ENCODE measurements at regions not wholly inside any gene's neighbourhood (a gene's known extent, or its start where the extent isn't known, plus 50 kb on each side); places are given as distances from the start of the nearest gene placed in this dataset.

DNA sequence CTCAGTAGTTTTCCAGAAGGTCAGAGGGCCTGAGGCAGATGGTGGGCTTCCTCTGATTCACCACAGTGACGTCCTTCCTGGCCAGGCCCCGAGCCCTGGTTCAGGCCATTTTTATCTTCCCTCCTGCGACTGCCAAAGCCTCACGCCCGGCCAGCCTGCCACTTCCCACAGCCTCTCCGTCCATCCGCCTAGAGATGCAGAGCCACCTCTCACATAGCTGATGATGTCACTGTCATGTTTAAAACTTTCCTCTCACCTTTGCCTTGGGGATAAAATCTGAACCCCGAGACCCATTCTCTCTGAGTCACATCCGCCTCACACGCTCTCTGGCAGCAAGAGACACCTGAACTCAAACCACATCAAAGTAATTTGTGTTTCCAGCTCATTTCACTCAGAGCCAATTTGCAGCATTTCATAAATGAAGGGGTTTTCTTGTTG is 175.3 kb downstream of the QDPR start:
- DNase-seq (ENCODE audit: low spot score) = peak; percentile 97

DNA sequence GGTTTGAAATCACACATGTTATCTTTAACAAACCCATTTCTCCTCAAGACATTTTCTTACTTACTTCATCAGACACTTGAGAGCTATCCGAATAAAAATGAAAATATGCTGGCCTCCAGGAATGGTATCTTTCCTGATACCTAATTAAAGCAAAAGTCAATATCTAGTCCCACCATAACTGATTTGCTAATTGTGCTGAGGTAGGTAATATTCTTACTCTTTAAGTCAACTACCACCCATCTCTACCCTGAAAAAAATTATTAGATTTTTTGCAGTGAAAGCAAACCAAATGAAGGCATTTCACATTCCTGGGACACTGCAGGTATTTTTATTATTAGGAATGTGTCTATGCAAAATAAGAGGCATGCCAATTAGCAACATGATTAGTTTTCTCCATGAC is 175.8 kb downstream of the QDPR start:
- DNase-seq (ENCODE audit: low spot score) = no peak

DNA sequence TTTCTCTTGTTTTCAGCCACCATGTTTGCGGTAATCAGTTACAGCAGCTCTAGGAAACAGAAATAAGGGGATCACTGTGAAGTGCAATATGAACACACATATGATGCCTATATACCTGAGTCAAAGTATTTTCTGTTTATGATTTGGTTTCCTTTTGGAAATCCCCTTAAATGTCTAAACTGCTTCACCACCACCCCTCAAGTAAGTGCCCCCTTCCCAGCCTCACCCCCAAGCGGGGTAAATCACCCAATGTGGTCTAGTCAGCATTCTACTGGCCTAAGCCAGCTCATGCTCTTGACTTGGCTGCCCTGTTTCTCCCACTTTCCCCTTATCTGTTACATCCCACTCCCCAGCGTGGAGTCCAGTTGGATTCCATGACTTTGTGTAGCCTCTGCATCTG is 176.5 kb downstream of the QDPR start:
- DNase-seq (ENCODE audit: low spot score) = no peak

DNA sequence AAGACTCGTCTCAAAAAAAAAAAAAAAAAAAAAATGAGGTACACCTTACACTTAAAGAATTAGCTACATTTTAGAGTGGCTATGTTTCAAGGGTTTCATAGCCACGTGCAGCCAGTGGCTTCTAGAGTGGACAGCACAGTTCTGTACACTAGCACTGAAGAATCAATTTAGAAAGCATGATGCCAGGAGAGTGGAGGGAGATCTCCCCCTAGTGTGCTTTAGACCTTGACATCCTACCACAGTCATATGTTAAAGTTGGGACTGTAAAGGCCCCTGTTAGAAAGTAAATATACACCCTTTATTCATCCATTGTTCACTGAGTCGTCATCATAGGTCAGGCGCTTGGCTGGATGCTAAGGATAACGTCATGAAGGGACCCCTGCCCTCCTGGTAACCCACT is 179.4 kb downstream of the QDPR start:
- DNase-seq (ENCODE audit: low spot score) = no peak

- DNase-seq (ENCODE audit: low spot score) = no peak
Measured at GRCh38 chr4:17329046-17329445, 182.8 kb downstream of the QDPR start.

GRCh38 chr4:17328141-17328815 is 183.6 kb downstream of the QDPR start:
- no peak for DNase-seq (ENCODE audit: low spot score)

DNA sequence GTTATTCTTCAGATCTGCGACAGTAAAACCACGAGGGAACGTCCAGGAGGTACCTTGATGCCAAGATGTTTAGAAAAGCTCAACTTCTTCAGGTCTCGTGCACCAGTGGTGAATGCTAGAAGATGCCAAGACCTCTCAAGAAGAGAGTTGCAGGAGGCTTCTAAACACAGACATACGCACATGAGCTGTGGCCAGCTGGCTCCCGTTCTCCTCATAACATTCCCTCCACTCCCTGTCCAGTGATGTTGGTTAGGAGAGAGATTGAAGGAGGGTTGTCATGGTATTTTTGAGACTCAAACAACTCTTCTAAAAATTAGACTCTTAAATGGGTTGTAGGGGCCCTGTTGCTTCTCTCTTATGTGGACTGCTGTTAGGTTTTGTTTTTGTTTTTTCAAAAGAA is 184.3 kb downstream of the QDPR start:
- DNase-seq (ENCODE audit: low spot score) = no peak

DNA sequence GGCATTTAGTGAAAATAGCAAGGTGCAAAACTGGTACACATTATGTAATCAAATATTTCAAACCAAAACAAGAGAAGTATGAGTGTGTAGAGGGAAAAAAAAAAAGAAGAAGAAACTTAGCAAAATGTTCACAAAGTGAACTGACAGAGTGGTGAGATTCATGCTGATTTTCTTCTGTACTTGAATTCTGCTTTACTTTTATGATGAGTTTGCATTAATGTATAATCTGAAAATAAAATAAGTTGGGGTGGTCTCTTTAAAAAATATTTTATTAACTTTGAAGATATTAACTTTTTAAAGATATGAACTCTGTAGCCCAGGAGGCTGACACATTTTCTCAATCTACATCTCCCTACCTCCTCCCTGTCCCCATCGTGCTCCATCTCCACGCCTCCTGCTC is 185.1 kb downstream of the QDPR start:
- DNase-seq (ENCODE audit: low spot score) = no peak

DNA sequence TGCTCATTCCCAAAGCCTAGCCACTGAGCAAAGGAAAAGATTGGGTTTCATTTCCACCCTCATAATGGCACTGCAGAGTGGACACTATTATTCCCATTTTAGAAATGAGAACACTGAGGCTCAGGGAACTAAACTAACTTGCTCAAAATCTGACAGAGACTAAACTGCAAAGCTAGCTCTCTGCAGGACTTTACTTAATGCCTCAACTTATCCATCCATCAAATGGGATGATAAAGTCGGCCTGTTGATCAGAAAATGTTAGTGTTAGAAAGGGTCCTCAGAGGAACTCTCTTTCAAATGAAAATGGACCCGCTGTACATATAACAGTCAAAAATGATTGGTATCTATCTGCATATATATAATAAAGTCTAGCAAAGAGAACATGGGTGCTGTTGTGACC is 186.8 kb downstream of the QDPR start:
- DNase-seq (ENCODE audit: low spot score) = no peak

DNA sequence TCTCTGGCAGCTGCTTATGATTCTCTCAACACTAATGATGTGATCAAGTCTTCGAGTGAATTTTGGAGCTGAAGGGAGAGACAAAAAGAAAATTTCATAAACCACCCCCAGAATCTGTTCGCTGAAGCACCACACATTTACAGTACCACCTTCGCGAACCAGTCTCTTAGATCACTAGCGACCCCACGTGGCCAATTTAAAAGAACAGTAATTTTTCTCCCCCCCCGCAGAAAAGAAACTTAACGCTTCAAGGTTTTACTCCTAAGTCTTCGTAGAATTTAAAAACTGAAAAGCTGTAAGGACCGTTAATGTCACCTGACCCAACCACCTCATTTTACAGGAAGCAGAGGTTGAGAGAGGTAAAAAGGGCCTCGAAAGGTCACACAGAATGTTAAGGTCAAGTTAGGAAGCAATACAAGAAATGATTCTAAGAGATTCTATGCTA is 187.5 kb downstream of the QDPR start:
- peak; percentile 26 for DNase-seq (ENCODE audit: low spot score)

GRCh38 chr4:17323554-17324385 is 188.1 kb downstream of the QDPR start:
- DNase-seq (ENCODE audit: low spot score) = no peak

- DNase-seq (ENCODE audit: low spot score) = no peak
Measured at GRCh38 chr4:17322514-17322913, 189.4 kb downstream of the QDPR start.

GRCh38 chr4:17320046-17320445 is 191.8 kb downstream of the QDPR start:
- DNase-seq (ENCODE audit: low spot score) = no peak

GRCh38 chr4:17317526-17317925 is 194.4 kb downstream of the QDPR start:
- DNase-seq (ENCODE audit: low spot score) = no peak

- no peak for DNase-seq (ENCODE audit: low spot score)
Measured at GRCh38 chr4:17316566-17316965, 195.3 kb downstream of the QDPR start.

GRCh38 chr4:17315459-17315858 is 196.4 kb downstream of the QDPR start:
- DNase-seq (ENCODE audit: low spot score) = peak; percentile 1

GRCh38 chr4:17313194-17313593 is 198.7 kb downstream of the QDPR start:
- no peak for DNase-seq (ENCODE audit: low spot score)

DNA sequence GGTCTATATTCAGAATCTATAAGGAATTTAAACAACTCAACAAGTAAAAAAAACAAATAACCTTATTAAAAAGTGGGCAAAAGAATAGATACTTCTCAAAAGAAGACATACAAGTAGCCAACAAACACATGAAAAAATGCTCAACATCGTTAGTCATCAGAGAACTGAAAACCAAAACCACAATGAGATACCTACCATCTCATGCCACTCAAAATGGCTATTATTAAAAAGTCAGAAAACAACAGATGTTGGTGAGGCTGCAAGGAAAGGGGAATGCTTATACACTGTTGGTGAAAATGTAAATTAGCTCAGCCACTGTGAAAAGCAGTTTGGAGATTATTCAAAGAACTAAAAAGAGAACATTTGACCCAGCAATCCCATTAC is 201.6 kb downstream of the QDPR start:
- no peak for DNase-seq (ENCODE audit: low spot score)

DNA sequence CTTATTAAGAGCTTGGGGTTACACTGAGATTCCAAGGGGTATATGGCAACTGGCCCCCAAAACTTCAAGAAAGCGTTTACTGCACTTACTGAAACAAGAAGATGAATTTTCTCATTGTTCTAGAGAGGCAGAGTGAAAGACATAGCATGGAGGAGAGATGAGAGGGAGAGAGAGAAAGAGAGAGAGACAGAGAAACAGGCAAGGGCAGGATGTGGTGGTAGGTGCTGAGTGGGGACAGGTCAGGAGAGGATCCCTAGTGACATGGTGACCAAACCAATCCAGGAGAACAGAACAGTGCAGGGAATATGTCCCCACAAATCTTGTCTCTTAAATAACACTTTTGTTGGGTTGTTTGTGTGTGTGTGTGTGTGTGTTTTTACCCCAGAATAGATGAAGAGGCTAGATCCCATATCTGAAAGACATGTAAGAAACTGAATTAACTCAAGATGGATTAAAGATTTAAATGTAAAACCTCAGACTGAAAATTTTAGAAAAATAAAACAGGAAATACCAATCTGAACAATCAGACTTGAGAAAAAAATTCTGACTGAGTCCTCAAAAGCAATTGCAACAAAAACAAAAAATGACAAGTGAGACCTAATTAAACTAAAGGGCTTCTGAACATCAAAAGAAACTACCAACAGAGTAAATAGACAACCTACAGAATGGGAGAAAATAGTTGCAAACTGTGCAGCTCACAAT is 202.2 kb downstream of the QDPR start:
- DNase-seq (ENCODE audit: low spot score) = no peak

DNA sequence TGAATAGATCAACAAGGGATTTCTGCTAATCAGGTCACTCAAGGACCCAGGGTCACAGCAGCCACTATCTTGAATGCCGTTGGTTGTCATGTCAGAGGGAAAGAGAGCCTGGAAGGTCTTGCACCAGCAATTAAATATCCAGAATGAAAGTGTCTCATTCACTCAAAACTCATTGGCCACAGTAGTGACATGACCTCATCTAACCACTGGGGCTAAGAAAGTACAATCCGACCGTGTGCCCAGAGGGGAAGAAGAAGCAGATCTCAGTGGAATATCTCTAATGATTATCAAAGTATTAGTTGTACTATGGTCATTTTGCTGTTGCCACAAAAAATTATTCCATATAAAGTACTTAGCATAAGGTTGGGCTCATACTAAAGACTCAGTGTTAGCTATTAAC is 210.0 kb downstream of the QDPR start:
- DNase-seq (ENCODE audit: low spot score) = no peak

GRCh38 chr4:17301266-17301665 is 210.6 kb downstream of the QDPR start:
- no peak for DNase-seq (ENCODE audit: low spot score)

- no peak for DNase-seq (ENCODE audit: low spot score)
Measured at GRCh38 chr4:17296921-17297890, 214.7 kb downstream of the QDPR start.

All from SW480 (cell line).